ENCODE measurements at regions not wholly inside any gene's neighbourhood (a gene's known extent, or its start where the extent isn't known, plus 50 kb on each side); places are given as distances from the start of the nearest gene placed in this dataset.

GRCh38 chr13:26932465-26932864 is 171.9 kb upstream of the GPR12 start:
- DNase-seq (ENCODE audit: low read depth): no peak

- peak; percentile 43 for DNase-seq (ENCODE audit: low read depth)
Measured at GRCh38 chr13:26929971-26930730, 169.6 kb upstream of the GPR12 start.

GRCh38 chr13:26927511-26927910 is 166.9 kb upstream of the GPR12 start:
- no peak for DNase-seq (ENCODE audit: low read depth)

GRCh38 chr13:26926371-26926770 is 165.8 kb upstream of the GPR12 start:
- no peak for DNase-seq (ENCODE audit: low read depth)

GRCh38 chr13:26923824-26924605 is 163.4 kb upstream of the GPR12 start:
- DNase-seq (ENCODE audit: low read depth): no peak

GRCh38 chr13:26921918-26922317 is 161.3 kb upstream of the GPR12 start:
- no peak for DNase-seq (ENCODE audit: low read depth)

DNA sequence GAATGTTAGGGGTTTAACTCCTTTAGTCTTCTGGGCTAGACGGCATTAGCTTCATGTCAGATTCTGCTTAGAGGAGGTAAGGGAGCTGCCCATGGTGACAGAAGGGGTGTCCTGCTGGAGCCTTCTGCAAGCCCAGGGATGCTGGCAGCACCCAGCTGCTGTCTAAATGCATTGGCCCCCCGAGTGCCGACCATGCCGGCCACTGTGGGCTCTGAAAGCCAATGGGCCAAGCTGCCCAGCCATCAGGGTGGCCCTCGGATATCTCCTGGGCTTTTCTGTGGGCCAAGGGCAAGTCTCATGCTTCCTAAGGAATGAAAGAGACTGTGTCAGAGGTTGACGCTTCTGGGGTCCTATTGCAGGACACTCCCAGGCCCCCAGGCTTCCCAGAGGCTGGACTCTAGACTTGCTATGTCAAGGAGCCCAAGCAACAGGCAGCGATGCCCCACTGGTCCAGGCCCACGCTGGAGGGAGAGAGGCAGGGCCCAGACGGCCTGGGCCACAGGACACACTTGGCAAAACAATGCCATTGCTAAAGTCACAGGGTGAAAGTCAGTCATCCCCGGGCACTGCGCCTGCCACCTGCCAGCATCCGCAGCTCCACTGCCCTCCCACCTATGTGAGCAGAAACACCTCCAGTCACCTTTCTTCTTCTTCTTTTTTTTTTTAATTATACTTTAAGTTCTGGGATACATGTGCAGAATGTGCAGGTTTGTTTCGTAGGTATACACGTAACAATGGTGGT is 160.2 kb upstream of the GPR12 start:
- DNase-seq (ENCODE audit: low read depth): no peak

DNA sequence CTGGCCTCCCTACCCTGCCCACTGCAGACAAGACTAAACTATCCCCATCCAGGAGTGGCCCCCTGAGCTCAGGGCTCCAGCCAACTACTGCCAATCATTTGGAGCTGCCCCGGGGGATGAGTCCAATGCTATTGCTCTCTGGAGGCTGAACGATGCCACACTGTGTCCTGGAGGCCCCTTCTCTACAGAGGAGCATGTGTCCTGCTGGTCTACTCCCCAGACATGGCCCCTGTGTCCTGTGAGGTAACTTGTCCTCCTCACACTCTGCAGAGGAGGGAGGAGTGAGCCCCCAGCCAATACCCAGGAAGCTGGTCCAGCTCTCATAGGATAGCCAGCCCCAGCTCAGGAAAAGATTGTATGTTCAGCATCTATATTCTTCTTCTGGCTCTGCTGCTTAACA is 159.1 kb upstream of the GPR12 start:
- DNase-seq (ENCODE audit: low read depth): no peak

- DNase-seq (ENCODE audit: low read depth): no peak
Measured at GRCh38 chr13:26919311-26919710, 158.7 kb upstream of the GPR12 start.

DNA sequence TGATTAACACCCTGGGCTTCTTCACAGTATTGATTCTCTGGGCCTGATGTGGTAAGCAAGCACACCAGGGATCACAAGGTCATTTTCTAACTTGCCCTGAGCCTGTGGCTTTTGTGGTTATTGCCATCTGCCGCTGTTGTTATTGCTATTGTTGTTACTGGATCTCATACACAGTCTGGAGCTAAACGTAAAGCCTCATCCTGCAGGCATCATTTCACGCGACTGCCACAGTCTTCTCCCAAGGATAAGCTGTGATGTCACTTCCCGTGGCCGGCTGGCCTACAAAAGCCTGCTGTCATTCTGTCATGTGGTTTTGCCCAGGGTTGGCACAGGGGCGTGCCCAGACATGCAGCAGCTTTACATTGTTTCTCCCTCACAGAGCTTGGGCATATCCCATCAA is 154.0 kb upstream of the GPR12 start:
- DNase-seq (ENCODE audit: low read depth): no peak

DNA sequence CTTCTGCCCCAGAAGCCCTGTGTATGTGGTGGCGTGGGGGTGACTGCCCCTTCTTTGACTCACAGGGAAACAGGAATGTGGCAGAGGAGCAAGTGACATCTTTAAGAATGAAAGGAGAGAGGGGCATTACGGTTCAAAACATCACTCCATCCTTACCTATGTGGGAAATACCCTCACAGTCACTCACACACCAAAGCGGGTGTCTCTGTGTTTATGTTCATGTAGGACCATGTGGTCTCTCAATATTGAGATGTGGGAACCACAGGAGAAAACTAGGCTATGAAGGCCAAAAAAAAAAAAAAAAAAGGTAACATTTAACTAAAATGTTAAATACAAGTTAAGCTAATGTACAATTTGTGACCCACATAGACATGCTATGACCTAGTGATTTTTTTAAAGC is 153.6 kb upstream of the GPR12 start:
- DNase-seq (ENCODE audit: low read depth): no peak

DNA sequence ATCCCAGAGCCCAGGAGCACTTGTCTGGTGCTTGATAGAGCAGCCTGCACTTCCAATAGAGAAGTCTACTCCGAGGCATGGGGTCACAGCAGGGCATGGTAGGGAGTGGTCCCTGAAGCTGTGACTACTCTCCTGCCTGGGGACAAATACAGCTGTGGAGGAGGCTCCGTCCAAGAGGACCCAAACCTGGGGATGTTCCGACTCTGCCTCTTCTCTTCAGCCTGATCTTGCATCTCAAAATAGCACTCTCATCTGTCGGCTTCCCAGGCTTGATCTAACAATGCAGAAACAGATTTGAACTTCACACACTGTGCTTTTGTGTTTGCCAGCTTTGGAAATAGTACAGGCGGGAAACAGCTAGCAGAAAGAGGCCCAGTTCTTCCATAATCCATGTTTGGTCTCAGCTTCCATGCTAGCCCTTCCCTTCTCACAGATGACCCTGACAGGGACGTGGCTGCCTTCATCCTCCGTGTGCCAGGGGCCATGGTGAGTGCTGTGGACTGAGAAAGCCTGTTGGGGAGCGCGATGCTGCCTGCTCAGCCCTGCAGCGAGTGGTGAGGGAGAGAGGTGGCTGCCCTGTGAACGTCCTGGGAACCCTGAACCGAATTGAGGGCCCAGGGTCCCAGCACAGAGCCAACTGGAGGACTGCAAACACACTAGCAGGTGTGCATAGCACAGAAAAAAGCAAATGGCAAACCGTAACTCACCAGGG is 150.3 kb upstream of the GPR12 start:
- no peak for DNase-seq (ENCODE audit: low read depth)

GRCh38 chr13:26909477-26909876 is 148.9 kb upstream of the GPR12 start:
- no peak for DNase-seq (ENCODE audit: low read depth)

- DNase-seq (ENCODE audit: low read depth): no peak
Measured at GRCh38 chr13:26908126-26908525, 147.5 kb upstream of the GPR12 start.

- DNase-seq (ENCODE audit: low read depth): no peak
Measured at GRCh38 chr13:26899202-26899601, 138.6 kb upstream of the GPR12 start.

GRCh38 chr13:26897706-26898550 is 137.3 kb upstream of the GPR12 start:
- DNase-seq (ENCODE audit: low read depth): no peak

- no peak for DNase-seq (ENCODE audit: low read depth)
Measured at GRCh38 chr13:26896986-26897668, 136.5 kb upstream of the GPR12 start.

- DNase-seq (ENCODE audit: low read depth): no peak
Measured at GRCh38 chr13:26895808-26896466, 135.4 kb upstream of the GPR12 start.

- no peak for DNase-seq (ENCODE audit: low read depth)
Measured at GRCh38 chr13:26895081-26895807, 134.7 kb upstream of the GPR12 start.

Data from stimulated activated CD8-positive, alpha-beta memory T cell treated with anti-CD3 and anti-CD28 coated beads, Interleukin-12 subunit alpha, Interleukin-12 subunit beta, amount 100 ng/mL, for 4 hours (primary cell).